ENCODE measurements at regions not wholly inside any gene's neighbourhood (a gene's known extent, or its start where the extent isn't known, plus 50 kb on each side); places are given as distances from the start of the nearest gene placed in this dataset.
A peak's percentile ranks its signal among the peaks of the same experiment; 100 is the strongest.

DNA sequence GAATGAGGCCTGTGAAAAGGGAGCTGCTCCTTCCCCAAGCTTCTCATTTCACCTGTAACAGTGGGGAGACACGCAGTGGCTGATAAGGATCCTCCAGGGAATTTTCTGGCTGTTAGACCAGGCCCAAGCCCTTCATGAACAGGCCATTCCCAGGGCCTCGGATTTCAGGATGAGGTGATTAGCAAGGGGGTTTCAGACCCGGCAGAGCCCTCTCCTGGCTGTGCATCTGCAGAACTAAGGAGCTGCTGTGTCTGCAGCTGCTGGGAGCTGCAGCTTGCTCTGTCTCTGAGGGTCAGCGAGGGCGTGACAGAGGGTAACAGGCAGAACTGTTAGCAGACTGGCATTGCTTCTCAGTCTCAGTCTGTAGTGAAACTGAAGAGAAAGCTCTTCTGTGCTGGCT is 110.4 kb downstream of the KCNA5 start:
- peaks cover 4% of the 10 kb centered on the region; the same call in 1 of the 2 replicates for H3K4me1 ChIP-seq (ENCODE audit: insufficient read depth)
- TF ChIP-seq EZH2phosphoT487 (IDR thresholded peaks at IDR 0.05; ENCODE audit: unreplicated experiment) (no peak), CTCF (conservative IDR thresholded peaks at IDR 0.05; ENCODE audit: low read depth in 2 of 2) (peak; percentile 27 to 40), ZNF462 (CRISPR knock-in tag; IDR thresholded peaks at IDR 0.05) (peak; percentile 42), NANOG (IDR thresholded peaks at IDR 0.05; ENCODE audit: borderline replicate concordance) (no peak)
- TF ChIP-seq, protein P1, sequence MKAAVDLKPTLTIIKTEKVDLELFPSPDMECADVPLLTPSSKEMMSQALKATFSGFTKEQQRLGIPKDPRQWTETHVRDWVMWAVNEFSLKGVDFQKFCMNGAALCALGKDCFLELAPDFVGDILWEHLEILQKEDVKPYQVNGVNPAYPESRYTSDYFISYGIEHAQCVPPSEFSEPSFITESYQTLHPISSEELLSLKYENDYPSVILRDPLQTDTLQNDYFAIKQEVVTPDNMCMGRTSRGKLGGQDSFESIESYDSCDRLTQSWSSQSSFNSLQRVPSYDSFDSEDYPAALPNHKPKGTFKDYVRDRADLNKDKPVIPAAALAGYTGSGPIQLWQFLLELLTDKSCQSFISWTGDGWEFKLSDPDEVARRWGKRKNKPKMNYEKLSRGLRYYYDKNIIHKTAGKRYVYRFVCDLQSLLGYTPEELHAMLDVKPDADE (IDR thresholded peaks at IDR 0.05) = no peak
- no peaks in the 10 kb centered on the region for H3K27me3 Mint-ChIP-seq (ENCODE audit: insufficient read depth, low read depth, poor library complexity)
- H3K9me2 ChIP-seq (ENCODE audit: insufficient read depth) = peaks cover 2% of the 10 kb centered on the region; the same call in 1 of the 2 replicates
- peaks cover 10% of the 10 kb centered on the region; the same call in 2 of the 3 replicates for H3K4me1 Mint-ChIP-seq
- DNase-seq (ENCODE audit: low spot score) = peak; percentile 74
- no peaks in the 10 kb centered on the region for H3K27me3 ChIP-seq (ENCODE audit: insufficient read depth)
- H3K4me2 ChIP-seq = no peak overlapping the region
- peak; percentile 97 for ATAC-seq
- peak overlapping the region; percentile 59; the same call in 1 of the 2 replicates for H2AFZ ChIP-seq
- H3K4me3 Mint-ChIP-seq = no peak overlapping the region
- H3K27ac Mint-ChIP-seq = no peak overlapping the region
- no peaks in the 10 kb centered on the region for H3K36me3 Mint-ChIP-seq (ENCODE audit: low read depth)
- H3F3A ChIP-seq (replicated peaks; ENCODE audit: low read depth) = no peaks in the 10 kb centered on the region
- H3K36me3 ChIP-seq (ENCODE audit: insufficient read depth) = no peaks in the 10 kb centered on the region
- no peaks in the 10 kb centered on the region for H3K9me3 Mint-ChIP-seq
- no peak overlapping the region for H3K27ac ChIP-seq (ENCODE audit: low read depth)
- no peaks in the 10 kb centered on the region for H3K79me2 ChIP-seq (replicated peaks; ENCODE audit: insufficient read depth)
- no peak overlapping the region for H3K4me3 ChIP-seq
- H4K20me1 ChIP-seq (replicated peaks; ENCODE audit: insufficient read depth) = 0 out of 2 replicates have a peak, but pooled peaks cover 3% of the 10 kb centered on the region
